ENCODE measurements at regions not wholly inside any gene's neighbourhood (a gene's known extent, or its start where the extent isn't known, plus 50 kb on each side); places are given as distances from the start of the nearest gene placed in this dataset.

DNA sequence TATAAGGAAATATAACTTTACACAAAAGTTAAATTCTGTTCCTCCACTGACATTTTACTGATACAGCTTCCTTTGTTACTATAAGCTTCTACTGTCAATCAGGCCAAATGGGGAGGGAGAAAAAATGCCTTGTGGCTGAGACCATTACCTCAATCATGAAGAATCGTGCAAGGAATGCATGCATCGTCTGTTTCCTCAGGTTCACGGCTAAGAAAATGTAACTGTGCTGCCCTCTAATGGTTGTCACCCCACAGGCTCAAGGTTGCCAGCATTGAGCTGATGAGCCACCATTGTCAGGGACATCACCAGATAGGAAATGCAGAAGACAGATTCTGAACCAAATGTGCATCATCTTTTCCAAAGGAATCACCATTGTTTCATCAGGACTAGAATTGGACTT, 426.9 kb downstream of the CDH2 start:
- no peaks in the 10 kb centered on the region for H3K9me3 ChIP-seq (ENCODE audit: control insufficient read depth, insufficient read depth, low read length)
- dilution Hi-C loops (cut with HindIII; ENCODE audit: low sequenced_read_pairs, unreplicated experiment) (no loop called here), intact Hi-C loops (cut with micrococcal nuclease) (no loop called here), in situ Hi-C loops (cut with MboI; ENCODE audit: low sequenced_read_pairs) (no loop called here)
- no peak overlapping the region for H2BK5ac ChIP-seq (ENCODE audit: low read depth, low read length, poor library complexity, severe bottlenecking)
- BruUV-seq (replicated peaks) = no TSS peak
- no peak overlapping the region for H3K18ac ChIP-seq (ENCODE audit: low read depth, low read length)
- H3K79me1 ChIP-seq (ENCODE audit: low read depth in 1 of 2, low read length in 2 of 2) = no peaks in the 10 kb centered on the region
- TF ChIP-seq MXI1 (IDR thresholded peaks at IDR 0.05; ENCODE audit: borderline replicate concordance, low read depth, low read length) = no peak
- TF ChIP-seq, protein P1, sequence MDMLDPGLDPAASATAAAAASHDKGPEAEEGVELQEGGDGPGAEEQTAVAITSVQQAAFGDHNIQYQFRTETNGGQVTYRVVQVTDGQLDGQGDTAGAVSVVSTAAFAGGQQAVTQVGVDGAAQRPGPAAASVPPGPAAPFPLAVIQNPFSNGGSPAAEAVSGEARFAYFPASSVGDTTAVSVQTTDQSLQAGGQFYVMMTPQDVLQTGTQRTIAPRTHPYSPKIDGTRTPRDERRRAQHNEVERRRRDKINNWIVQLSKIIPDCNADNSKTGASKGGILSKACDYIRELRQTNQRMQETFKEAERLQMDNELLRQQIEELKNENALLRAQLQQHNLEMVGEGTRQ (IDR thresholded peaks at IDR 0.05; ENCODE audit: low read depth, low read length) = no peak
- TF ChIP-seq RCOR1 (IDR thresholded peaks at IDR 0.05; ENCODE audit: insufficient replicate concordance, low read length) = no peak
- TF ChIP-seq, protein P2, sequence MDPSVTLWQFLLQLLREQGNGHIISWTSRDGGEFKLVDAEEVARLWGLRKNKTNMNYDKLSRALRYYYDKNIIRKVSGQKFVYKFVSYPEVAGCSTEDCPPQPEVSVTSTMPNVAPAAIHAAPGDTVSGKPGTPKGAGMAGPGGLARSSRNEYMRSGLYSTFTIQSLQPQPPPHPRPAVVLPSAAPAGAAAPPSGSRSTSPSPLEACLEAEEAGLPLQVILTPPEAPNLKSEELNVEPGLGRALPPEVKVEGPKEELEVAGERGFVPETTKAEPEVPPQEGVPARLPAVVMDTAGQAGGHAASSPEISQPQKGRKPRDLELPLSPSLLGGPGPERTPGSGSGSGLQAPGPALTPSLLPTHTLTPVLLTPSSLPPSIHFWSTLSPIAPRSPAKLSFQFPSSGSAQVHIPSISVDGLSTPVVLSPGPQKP (IDR thresholded peaks at IDR 0.05; ENCODE audit: borderline replicate concordance, low read depth, low read length) = no peak
- no peak for TF ChIP-seq CHD1 (IDR thresholded peaks at IDR 0.05; ENCODE audit: low read depth, low read length)
- TF ChIP-seq CEBPB (IDR thresholded peaks at IDR 0.05; ENCODE audit: low read depth, low read length) = no peak
- no peak for TF ChIP-seq MAZ (IDR thresholded peaks at IDR 0.05; ENCODE audit: borderline replicate concordance, low read depth, low read length)
- no peak for TF ChIP-seq FOS (IDR thresholded peaks at IDR 0.05; ENCODE audit: low read depth, low read length)
- TF ChIP-seq MAFK (IDR thresholded peaks at IDR 0.05; ENCODE audit: low read depth, low read length) = no peak
- no peak for TF ChIP-seq POLR2A (IDR thresholded peaks at IDR 0.05; ENCODE audit: low read depth, low read length)
- TF ChIP-seq, protein P3, sequence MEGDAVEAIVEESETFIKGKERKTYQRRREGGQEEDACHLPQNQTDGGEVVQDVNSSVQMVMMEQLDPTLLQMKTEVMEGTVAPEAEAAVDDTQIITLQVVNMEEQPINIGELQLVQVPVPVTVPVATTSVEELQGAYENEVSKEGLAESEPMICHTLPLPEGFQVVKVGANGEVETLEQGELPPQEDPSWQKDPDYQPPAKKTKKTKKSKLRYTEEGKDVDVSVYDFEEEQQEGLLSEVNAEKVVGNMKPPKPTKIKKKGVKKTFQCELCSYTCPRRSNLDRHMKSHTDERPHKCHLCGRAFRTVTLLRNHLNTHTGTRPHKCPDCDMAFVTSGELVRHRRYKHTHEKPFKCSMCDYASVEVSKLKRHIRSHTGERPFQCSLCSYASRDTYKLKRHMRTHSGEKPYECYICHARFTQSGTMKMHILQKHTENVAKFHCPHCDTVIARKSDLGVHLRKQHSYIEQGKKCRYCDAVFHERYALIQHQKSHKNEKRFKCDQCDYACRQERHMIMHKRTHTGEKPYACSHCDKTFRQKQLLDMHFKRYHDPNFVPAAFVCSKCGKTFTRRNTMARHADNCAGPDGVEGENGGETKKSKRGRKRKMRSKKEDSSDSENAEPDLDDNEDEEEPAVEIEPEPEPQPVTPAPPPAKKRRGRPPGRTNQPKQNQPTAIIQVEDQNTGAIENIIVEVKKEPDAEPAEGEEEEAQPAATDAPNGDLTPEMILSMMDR (conservative IDR thresholded peaks at IDR 0.05; ENCODE audit: low read depth, low read length) = peak; percentile 41
- TF ChIP-seq BHLHE40 (IDR thresholded peaks at IDR 0.05; ENCODE audit: low read depth, low read length) = no peak
- no peak for TF ChIP-seq NFE2L2 (IDR thresholded peaks at IDR 0.05; ENCODE audit: low read depth, low read length)
- TF ChIP-seq RFX5 (IDR thresholded peaks at IDR 0.05; ENCODE audit: low read depth, low read length) = no peak
- peak; percentile 40 for TF ChIP-seq RAD21 (IDR thresholded peaks at IDR 0.05; ENCODE audit: low read length)
- peak; percentile 6; the same call in 1 of the 2 replicates for TF ChIP-seq SMC3 (IDR thresholded peaks at IDR 0.05; ENCODE audit: low read depth, low read length)
- no peak overlapping the region for H4K91ac ChIP-seq (ENCODE audit: insufficient read depth, low read depth, low read length)
- H2BK20ac ChIP-seq (ENCODE audit: low read depth, low read length) = no peak overlapping the region
- no peak overlapping the region for H3K23ac ChIP-seq (ENCODE audit: low read depth, low read length)
- H2AK5ac ChIP-seq (ENCODE audit: low read depth, low read length) = no peak overlapping the region
- no peak overlapping the region for H2AK9ac ChIP-seq (replicated peaks; ENCODE audit: low read depth, low read length, poor library complexity)
- no peaks in the 10 kb centered on the region for H3K36me3 ChIP-seq (ENCODE audit: control insufficient read depth, insufficient read depth, low read length)
- H3K4ac ChIP-seq (ENCODE audit: low read depth, low read length) = no peak overlapping the region
- H3K14ac ChIP-seq (replicated peaks; ENCODE audit: low read depth, low read length) = no peak overlapping the region
- no peaks in the 10 kb centered on the region for H4K20me1 ChIP-seq (ENCODE audit: insufficient read depth, low read length)
- CTCF ChIA-PET = no interaction called here
- no peaks in the 10 kb centered on the region for H3K27me3 ChIP-seq (ENCODE audit: control insufficient read depth, insufficient read depth, low read length)
- no peak overlapping the region for H4K5ac ChIP-seq (ENCODE audit: low read depth, low read length)
- no peak overlapping the region for H3K4me2 ChIP-seq (ENCODE audit: low read depth, low read length)
- H4K8ac ChIP-seq (ENCODE audit: low read depth in 2 of 2, low read length in 2 of 2) = no peak overlapping the region
- H2BK15ac ChIP-seq (ENCODE audit: low read depth, low read length) = no peak overlapping the region
- no peaks in the 10 kb centered on the region for H3K9me1 ChIP-seq (ENCODE audit: insufficient read depth, low read length)
- ATAC-seq (ENCODE audit: low read depth) (peak; percentile 46; the same call in 1 of the 2 replicates), DNase-seq (peak; percentile 28)
- POLR2A ChIA-PET (ENCODE audit: unreplicated experiment) = no interaction called here
- H2BK120ac ChIP-seq (ENCODE audit: low read depth, low read length) = no peak overlapping the region
- H3K4me1 ChIP-seq (ENCODE audit: control insufficient read depth, insufficient read depth, low read length) = no peaks in the 10 kb centered on the region
- H3K27ac ChIP-seq (ENCODE audit: insufficient read depth, low read length) = no peak overlapping the region
- no peak overlapping the region for H2AFZ ChIP-seq (replicated peaks; ENCODE audit: low read length, poor library complexity)
- H3K56ac ChIP-seq (ENCODE audit: extremely low read depth, insufficient read depth, low read length) = no peak overlapping the region
- H3K4me3 ChIP-seq (ENCODE audit: insufficient read depth, low read depth, low read length) = no peak overlapping the region
- no CpG with 5 or more reads among the region's 3 CpGs for WGBS, 2 experiments (ENCODE audit: extremely low coverage in 2 of 2, insufficient read length in 1 of 2)
- no peak overlapping the region for H3K9ac ChIP-seq (ENCODE audit: low read depth, low read length)
